NCI-H345 treated with DMSO at 0.1 percent for 48 hours (cell line): ENCODE measurements at regions not wholly inside any gene's neighbourhood (a gene's known extent, or its start where the extent isn't known, plus 50 kb on each side); places are given as distances from the start of the nearest gene placed in this dataset.
"Not testable (repeated sequence)": the region's sequence is repeated elsewhere in the genome, so short reads cannot be mapped to it uniquely, and the experiment has no call there.

Source experiments
- DNase-seq: peaks from one replicate; lab custom pipeline; 2025; ENCODE audit not compliant: unreplicated experiment; lab: John Stamatoyannopoulos, UW

DNA sequence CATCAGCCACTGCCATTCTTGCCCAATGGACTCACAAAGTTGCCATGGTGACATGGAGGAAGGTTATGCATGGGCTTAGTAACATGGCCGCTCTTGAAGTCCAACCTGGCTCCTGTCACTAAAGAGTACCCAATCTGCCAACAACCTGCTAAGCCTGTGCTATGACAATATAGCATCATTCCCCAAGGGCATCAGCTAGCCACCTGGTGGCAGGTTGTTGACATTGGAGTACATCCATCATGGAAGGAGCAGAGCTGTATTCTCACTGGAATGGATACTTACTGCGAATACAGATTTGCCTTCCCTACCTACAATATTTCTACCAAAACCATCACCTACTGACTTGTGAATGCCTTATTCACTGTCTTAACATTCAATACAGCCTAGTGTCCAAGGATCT, 138.9 kb upstream of the RORA start:
- no peak for DNase-seq

DNA sequence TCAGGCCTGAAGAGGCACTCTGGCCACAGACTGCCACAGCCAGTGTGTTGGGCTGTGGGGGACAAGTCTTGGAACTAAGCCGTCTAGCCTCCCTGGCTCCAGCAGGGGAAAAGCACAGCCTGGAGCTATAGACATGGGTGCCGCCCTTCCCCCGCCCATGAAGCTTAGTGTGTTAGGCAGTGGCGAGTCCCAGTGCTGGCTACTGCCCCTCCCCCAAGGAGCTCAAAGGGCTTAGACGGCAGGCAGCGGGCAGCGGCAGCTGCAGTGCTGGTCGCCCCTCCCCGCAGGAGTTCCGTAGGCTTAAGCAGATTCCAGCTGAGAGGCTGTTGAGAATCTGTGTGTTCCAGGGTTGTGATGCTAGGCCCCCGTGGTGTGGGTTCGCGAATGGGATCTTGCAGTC, 135.8 kb upstream of the RORA start:
- DNase-seq: no peak

DNA sequence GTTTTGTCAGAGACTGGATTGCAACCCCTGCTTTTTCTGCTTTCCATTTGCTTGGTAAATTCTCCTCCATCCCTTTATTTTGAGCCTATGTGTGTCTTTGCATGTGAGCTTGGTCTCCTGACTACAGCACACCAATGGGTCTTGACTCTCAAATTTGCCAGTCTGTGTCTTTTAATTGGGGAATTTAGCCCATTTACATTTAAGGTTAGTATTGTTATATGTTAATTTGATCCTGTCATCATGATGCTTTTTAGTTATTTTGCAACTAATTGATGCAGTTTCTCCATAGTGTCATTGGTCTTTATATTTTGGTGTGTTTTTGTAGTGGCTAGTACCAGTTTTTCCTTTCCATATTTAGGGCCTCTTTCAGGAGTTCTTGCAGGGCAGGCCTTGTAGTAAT, 133.8 kb upstream of the RORA start:
- not testable (repeated sequence) for DNase-seq

DNA sequence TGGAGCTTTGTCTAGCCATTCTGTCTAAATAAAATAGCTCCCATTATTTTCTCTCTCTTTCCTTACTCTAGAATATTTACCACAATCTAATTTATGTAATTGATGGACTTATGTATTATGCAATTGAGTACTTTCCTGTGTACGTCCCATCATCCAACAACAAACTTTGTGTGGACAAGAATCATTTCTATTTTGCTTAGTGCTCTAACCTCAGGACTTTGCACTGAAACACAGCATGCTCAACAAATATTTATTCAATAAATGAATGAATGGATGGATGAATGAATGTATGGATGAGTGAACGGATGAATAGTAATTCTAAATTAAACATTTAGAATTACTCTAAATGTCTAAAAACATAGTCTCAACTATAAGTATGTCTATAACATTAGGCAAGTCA, 115.2 kb upstream of the RORA start:
- no peak for DNase-seq

DNA sequence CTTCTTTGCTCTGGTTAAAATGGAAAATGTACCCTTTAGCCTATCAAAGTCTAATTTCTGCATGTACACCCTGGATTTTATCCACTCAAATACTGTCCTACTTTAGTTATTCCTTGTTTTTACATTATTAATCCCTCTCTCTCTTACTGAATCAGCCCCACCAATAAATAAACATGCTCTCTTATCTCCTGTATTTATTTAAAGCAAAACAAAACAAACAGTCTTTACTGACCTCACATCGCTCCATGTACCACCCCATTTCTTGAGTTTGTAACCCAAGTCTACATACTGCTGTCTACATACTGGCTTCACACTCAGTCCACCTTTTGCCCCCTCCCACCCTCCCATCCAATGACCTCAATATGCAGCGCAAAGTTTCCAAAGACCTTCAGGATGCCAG, 113.3 kb upstream of the RORA start:
- no peak for DNase-seq

DNA sequence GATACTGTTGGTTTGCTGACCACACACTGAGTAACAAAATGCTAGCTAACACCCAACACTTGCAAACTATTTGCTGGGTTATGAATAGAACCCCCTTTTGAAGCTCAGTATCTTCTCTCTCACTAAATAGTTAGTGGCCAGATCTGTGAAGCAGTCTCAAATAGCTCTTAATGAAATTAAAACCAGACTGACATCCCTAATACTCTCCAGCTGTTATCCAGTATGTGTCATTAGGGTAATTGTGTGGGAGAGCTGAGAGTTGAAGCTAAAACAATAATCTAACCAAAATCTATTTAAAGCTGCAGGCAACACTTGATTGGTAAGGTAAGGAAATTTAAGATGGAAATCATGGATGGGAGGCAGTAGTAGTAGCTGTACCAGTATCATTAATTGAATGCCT, 110.4 kb upstream of the RORA start:
- DNase-seq: no peak

DNA sequence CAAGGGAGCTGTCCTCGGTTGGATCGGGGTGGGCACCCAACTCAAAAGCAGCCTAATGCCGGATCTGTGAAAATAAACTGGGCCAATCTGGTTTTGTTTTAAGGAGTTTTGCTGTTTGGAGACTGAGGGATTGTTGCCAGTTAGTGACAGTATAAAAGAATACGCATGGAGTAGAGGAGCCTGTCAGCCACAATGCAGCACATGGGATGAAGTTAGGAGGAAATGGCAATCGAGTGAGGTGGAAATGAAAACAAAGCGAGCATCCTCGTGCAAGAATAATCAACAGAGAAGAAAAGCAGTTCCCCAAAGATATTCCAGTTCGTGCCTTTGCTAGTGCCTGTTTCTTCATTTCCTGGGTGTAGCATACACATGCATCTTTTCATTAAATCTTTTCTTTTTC, 108.4 kb upstream of the RORA start:
- no peak for DNase-seq

DNA sequence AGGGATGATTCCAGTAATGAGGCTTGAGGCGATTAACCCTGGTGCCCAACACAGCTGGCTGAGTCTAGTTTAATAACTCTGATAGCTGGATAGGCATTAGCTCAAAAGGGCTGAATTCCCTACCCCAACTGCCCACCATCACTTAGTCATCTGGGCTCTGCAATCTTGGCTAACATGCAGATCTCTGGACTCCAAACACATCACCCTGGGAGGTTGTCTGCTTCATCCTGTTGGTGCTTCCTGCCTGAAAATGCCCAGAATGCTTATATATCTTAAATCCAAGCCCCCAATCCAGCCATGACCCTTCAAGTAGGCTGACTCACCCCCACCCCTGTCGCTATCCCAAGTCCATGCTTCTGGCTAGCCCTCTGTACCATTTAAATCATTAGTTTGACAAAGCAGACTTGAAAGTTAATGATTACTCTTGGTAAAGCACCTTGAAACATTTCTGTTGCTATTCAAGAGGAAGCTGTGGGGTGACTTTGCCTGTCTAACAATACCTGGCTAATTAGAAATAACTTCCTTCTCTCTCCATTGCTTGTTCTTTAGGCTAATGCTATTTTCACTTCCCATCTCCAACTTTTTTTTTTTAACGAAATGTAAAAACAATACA, 107.0 kb upstream of the RORA start:
- no peak for DNase-seq

DNA sequence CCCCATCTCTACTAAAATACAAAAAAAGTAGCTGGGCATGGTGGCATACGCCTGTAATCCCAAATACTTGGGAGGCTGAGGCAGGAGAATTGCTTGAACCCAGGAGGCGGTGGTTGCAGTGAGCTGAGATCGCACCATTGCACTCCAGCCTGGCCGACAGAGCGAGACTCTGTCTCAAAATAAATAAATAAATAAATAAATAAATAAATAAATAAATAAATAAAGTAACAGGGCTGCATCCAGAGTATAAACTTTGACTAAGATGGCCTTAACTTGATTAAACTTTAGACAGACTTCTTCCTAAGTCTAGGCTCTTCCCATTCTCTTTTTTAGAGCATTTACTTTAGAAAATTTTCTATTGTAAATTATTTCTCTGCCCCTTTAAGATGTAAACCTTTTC, 105.6 kb upstream of the RORA start:
- DNase-seq: not testable (repeated sequence)

DNA sequence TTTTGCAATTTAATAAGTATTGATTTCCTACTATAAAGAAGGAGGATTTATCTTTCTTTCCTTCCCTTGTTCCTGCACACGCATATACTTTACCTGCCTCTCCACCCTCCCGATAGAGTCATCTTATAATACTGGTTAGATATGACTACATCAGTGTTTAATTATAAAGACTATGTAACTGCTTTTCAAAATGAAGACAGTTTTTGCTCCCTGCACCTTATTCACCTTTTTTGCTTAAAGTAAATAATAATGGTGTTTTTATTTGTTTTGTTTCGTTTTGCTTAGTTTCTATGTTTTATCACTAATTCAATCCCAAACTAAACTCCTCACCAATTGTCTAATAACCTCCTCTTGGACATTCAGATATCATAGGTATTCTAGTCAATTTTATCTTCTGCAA, 101.9 kb upstream of the RORA start:
- DNase-seq: no peak

DNA sequence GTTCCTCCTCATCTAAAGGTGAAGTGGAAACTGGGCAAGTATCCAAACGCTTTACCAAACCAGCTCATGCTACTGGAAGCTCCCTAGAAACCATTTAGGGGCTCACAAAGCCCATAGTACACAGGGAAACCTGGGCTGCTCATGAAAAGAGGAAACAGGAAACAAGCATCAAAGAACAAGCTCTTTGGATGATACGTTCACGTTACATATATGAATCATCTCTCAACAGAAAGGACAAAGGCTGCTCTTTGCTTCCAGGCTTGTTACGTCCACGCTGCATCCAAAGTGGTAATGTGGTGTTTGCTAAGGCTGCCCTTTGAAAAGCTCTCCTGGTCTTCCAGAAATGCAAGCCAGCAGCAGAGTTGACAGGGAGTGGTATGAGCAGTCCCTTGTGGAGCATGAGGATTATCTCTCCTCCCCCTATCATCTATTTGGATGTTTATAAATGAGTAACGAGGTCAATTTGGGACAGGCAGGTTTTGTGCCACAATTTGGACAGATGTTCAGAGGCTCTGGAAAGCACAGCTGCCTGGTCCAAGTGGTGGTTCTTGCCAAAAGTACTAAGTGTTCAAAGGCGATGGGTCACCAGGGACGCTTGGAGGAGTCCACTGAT, 98.0 kb upstream of the RORA start:
- peak; percentile 79 for DNase-seq

DNA sequence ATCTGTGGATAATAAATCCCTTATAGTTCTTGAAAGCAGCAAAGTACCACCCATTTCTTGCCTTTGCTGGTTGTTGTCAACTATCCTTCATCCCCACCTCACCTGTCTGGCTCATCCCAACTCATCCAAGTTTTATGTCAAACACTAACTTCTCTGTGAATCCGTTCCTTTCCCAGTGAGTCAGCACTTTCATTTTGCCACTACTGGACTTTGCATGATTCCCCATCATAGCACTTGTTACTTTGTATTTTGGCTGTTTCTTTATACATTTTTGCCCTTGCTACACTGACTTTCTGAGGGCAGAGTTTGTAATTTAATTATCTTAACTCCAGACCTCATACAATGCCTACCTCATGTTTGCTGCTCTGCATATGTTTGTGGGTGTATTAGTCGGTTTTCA, 90.8 kb upstream of the RORA start:
- no peak for DNase-seq

DNA sequence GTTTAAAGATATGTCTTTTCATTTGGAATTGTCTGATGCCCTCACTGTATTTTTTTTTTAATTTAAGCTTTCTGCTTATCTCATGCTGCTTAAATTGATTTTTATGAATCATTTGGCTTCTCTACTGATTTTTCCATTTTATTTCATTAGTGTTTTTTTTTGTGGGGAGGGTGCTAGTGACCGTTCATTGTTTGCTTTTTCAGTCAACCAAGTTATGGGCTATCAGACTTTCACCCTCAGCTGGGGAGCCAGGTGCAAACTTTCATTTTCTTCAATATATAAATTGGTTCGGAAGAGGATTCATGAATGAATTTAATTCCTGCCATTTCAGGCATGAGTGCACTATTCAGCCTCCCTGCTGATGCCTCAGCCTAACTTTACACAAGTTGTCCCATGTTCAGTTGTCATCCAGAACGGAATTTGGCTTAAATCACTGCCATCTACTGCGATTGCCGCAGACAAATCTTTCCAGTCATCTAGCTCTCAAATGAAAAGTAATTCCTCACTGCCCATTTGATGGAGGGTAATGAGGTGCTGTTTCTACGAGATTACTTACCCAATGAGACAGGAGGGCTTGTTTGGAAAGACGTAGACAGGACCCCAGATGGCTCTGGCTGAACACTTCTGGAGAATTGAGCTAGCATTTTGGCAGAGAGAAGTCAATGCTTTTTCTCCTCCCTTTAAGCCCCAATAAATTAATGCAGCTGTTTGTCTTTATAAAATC, 89.9 kb upstream of the RORA start:
- DNase-seq: no peak

DNA sequence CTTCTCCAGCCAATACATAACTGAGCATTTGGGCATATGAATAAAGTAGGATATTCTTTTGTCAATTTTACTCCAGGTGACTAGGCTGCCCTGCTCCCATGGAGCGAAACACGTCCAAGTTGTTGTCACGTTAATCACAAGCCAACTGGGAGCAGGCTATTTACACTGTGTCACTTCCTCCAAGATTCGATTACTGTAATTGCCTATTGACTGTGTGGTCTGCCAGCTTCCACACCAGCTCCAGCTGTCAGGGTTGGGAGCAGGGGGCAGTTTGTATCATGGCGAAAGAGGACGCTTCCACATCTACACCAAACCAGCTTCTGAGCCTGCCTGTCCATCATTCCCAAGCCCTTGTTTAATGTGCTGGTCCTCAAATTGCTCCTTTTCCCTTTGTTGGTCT, 89.2 kb upstream of the RORA start:
- DNase-seq: no peak

DNA sequence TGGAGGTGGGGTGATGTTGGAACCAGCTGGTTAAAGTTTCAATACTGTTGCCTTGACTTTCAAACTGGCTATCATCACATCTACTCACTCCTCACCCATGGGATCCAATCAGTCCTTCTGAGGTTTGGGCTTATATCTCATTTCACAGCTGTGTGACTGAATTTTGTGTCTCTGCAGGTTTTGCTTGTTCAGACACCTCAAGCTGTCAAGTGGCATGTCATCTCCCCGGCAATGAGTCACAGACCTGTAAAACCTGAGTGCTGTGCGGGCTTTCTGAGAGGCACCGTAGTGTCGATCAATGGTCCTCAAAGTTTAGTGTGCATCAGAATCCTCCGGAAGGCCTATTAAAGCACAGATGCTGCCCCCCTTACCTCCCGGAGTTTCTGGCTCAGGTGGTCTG, 86.4 kb upstream of the RORA start:
- no peak for DNase-seq

DNA sequence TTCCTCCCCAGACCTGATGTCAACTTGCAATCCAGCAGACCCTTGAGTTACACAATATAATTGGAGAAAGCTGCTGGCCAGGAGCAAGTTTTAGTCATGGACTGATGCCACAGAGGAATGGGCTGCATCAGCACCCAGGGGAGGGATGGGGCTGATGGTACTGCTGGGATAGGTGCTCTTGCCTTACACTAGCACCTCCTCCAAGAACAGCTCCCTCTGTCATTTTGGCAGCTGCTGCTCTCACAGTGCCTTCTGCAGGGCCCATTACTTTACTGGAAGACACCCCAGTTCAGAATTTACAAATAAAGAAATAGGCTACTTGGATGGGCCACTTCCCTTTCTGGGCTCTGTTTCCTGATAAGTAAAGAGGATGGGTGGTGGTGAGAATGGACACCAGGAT, 85.3 kb upstream of the RORA start:
- no peak for DNase-seq

DNA sequence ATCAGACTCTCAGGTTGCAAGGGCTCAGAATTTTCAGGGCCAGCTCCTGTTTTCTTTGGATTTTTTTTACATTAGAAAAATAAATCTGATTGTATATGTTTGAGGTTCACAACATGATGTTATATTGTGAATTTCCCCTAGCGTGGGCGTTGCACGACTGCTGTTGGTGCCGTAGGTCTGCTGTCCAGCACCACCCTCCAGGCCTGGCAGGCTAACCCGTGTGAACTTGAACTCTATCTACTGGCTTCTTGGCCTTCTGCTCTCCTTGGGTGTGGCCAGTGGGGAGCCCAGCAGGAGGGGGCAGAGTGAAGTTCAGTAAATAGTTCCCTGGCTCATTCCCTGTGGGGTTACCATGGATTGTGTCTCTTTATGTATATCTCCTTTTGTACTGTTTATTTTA, 80.5 kb upstream of the RORA start:
- DNase-seq: no peak

DNA sequence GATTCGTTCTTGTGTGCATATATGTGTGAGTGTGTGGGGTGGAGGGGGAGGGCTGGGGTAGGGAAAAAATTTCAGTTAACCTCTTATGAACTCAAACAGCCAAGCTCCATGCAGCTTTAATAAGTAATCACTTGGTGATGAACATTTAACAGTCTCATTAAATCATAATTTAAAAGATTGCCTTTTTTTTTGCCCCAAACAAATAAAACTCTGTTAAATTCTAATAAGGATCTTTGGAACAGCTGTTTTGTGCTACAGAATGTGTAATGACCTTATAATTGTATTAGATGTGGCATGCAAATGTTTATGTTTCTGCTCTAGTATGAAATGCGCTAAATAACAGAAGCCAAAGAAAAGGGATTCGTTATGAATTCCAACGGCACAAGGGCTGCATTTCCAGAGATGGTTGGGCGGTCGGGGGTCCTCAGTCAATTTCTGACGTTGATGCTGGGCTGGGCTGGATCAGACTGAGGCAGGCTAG, 80.0 kb upstream of the RORA start:
- no peak for DNase-seq

DNA sequence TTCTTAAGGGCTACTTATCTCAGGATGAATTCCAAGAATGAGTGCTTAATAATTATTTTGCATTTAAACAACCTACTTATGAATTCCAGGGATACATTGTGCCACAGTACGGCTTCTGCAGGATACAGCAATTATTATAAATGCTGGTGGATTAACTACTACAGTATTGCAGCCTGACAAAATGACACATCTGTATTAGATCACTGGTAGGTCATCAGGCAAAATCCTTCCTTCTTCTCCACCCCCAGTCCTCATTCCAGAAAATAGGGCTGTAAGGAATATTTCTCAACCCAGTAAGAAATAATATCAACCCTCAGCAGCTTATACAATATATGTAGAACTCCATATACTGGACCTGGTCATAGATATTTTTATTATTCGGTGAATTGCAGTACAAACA, 79.3 kb upstream of the RORA start:
- no peak for DNase-seq

DNA sequence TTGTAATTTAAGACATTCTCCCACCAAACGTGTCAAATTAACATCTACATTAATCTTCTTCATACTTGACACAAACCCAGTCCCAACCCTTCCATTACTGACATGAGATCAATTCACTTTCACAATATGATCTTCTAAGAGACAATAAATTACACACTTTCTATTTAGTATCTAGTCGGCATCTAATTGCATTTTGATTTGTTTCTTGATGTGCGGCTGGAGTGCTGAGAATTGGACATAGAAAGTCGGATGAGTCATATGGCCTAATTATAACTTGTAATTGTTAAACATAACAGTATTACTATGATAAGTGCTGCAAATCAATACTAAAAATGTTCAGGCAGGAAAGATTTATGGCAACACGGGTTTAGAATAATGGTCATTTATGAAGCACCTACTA, 78.4 kb upstream of the RORA start:
- DNase-seq: no peak

DNA sequence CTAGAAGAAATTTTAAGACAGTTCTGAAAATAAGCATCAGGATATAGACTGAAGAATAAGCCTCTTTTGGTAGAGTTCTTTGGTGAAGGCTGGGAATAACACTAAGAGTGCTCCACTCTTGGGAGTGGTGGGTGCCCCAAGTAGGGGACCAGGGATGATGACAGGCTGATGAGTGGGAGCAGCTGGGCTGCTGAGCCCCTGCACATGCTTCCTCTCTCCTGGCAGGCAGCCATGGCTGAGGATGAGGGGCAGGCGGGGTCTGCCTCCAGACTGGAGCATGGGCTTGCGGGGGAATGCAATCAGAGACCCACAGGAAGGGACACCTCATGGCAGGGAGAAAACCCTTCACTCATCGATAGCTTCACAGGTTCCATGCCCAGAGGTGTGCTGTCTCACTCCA, 72.6 kb upstream of the RORA start:
- DNase-seq: no peak

DNA sequence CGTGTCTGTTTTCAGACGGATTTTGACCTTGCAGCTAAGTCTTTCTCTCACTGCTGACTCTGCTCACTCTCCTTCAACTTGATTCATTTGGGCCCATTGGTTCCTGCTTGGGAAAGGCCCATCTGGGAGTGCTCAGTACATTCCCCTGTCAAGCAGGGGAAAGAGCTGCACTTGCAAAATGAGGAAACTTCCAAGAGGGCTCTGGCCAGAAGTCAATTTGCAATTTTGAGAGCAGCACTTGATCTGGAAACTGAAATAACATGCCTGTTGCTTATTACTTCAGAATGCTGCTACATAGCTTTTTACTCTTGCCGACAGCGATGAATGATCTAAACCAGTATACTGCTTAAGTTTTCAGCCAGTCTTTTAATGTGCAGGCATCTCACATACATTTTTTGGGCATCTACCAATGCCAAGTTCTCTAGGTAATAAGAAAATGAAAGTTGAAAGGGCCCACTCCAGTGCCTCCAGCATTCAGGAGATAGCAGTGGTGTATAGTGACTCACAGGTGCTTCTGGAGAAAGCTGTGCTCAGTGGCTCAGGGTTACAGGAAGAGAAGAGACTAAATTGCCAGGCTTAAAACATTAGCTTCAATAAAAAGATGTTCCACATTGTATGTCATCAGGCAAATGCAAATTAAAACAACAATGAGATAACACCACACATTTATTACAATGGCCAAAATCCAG, 70.1 kb upstream of the RORA start:
- DNase-seq: no peak
